Kidney glomerular epithelial cell (primary cell): ENCODE measurements at regions not wholly inside any gene's neighbourhood (a gene's known extent, or its start where the extent isn't known, plus 50 kb on each side); places are given as distances from the start of the nearest gene placed in this dataset.
"Not testable (repeated sequence)": the region's sequence is repeated elsewhere in the genome, so short reads cannot be mapped to it uniquely, and the experiment has no call there.

Experiments used
- DNase-seq: peaks from one replicate; lab custom pipeline; 2025; lab: John Stamatoyannopoulos, UW

DNA sequence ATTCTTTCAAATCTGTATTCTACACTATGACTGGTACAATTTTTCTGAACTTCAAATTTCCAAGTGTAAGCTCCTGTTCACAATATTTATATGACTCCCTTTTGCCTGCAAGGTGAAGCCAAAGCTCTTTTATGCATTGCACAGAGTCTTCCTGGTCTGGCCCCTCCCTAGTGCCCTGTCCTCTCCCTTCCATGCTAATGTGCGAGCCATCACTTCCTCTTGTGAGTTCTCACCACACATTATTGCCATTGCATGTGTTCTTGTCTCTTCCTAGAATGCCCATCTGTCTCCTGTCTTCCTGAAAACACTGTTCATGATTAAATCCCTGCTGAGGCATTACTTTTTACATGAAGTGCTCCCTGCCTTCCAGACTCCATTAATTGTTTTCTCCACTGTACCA is 169.9 kb downstream of the MC4R start:
- DNase-seq, result no peak

DNA sequence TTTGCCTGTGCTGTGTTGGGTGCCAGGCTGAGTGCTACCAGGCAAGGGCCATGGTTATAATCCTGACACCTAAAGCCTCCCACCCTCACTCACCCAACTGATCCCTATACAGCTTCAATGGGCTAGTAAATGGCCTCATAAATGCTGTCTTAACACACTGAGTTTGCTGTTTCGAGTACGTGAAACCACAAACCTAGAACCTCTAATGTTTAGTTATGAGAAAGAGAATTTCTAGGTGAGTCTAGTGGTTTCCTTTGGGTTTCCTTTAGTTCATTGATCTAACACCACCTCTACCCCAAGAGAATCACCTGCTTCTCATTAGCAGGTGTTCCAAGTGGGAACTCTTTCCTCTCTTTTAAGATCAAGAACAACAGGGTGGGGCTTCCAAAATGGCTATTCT is 172.0 kb downstream of the MC4R start:
- no peak for DNase-seq

DNA sequence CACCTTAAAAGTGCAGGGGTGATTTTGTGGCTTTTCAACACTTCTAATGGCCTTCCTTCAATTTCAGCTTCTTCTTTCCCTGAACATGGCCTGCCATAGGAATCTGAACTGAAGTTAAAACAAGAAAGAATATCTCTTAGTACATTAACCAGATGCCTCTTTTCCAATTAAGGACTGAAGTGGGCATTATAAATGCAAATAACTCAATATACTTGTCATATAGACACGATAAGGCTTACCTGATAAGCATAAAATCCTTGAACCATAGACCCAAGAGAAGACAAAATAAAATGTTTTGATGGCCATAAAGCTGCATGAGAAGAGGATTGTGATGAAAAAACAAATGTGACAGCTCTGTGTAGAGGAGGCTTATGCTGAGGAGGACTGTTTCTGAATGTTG is 173.1 kb downstream of the MC4R start:
- DNase-seq, result no peak

DNA sequence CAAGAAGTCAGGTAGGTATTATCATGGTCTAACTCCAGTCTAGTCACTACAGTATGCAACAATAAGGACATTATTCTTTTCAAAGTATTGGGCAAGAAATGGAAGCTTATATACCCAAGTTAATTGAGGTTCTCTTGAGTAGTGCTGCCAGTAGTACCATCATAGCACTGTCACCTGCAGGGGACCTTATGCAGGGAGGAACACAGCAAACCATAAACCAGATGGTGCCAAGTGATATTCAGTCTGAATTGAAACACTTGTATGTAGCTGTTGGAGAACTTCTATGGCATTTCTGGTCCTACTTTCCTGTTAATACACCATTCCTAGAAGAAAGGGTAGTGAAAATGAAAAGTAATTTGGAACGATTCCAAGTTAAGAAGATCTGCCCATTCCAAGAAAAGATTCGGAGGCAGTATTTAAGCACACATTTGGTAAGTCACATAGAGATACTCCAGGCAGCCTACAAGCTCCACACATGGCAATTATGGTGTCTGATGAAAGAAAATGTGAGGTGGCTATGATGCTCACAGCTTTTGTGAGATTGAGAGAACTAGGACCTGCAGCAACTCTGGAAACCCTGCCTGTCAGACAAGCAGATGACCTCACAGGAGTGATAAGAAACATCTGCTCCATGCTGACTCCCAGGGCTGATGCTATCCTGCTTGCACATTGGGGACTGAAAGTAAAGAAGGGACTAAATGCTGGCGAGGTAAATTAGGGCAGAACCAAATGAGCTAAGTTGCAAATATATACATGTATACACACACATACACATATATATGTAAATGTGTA is 174.7 kb downstream of the MC4R start:
- DNase-seq, result no peak

DNA sequence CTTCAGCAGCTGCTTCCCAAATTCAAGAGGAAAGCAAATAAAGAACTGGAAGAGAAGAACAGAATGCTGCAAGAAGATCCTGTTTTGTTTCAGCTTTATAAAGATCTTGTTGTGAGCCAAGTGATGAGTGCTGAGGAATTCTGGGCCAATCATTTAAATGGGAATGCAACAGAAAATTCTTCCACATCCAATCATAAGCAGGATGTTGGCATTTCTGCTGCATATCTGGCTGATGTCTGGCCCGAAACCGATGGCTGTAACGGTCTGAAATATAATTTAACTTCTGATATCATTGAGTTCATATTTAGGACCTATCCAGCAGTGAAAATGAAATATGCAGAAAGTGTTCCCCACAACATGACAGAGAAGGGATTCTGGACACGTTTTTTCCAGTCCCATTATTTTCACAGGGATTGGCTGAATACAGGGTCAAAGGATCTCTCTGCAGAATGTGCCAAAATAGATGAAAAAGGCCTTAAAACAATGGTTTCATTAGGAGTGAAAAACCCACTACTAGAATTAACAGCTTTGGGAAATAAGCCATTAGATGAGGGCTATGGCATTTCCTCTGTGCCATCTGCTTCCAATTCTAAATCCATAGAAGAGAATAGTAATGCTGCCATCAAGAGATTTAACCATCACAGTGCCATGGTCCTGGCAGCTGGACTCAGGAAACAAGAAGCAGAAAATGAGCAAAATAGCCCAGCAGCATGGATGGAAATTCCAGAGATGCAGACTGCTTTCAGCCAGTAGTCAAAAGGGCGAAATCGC is 175.6 kb downstream of the MC4R start:
- DNase-seq, result no peak

DNA sequence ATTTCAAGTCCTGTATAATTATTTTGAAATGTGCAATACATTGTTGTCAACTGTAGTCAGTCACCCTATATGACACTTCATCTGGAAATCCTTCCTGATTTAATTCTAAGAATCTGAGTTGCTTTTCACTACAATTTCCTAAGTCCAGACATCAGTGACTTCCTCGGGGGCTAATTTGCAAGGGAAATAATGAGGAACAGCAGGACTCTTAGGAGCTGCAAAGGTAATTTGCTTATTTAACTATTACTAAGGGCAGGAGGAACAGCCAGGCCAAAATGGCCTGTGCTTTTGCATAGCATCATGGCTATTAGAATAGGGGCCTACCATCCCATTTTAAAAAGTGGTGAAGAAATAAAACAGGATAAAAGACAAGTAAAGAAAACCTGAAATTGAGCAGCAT is 178.8 kb downstream of the MC4R start:
- DNase-seq, result no peak

DNA sequence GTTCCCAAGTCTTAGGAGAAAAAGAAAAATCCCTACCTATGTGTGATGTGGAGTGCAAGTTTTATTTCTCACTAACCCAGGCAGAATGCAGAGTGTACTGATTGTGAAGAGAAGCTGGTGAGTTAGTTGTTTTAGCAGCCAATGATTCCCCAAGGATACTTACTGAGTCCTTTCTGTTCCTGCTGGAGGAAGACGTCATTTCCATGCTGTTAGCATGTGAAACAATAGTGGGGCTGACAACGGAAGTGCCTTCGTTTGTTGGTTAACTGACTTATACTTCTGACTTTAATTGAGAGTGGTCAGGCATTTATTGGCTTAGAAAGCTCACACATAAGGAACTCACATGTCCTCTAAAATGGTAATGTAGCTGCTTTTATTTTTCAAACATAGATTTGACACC is 180.6 kb downstream of the MC4R start:
- DNase-seq, result no peak

DNA sequence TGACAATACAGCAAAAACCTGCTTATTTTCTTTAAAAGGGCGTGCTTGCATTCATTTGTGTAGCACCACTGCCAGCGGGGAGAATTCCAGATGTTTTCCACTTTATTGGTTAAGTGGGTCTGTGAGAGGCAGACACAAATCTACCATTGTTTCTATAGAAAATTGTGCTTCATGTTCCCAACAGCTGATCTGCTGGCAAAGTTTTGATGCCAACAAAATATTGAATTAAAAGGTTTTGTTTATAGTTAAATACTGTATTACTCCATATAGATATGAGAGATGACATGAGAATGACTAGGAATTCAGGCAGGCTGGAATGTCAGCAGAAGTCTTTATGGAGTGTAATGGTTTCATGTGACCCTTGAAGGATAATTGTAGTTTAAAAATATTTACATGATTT is 182.7 kb downstream of the MC4R start:
- no peak for DNase-seq

DNA sequence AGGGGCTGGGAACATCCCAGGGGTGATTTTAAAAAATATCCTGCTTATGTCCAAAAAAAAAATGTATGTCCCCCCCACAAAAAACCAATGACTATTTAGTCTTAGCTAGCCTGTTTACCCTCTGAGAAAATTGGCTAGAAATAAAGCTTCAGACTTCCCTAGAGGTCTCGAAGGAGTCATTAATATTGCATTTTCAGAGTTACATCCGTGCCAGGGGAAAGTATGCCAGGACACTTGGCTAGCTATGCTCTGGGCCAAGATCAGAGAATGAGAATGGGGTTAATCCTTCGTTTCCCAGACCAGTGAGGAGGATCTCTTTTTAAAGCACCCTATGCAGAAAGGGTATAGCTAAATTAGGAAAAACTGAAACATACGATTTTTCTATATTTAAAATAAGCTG is 183.6 kb downstream of the MC4R start:
- DNase-seq, result no peak

DNA sequence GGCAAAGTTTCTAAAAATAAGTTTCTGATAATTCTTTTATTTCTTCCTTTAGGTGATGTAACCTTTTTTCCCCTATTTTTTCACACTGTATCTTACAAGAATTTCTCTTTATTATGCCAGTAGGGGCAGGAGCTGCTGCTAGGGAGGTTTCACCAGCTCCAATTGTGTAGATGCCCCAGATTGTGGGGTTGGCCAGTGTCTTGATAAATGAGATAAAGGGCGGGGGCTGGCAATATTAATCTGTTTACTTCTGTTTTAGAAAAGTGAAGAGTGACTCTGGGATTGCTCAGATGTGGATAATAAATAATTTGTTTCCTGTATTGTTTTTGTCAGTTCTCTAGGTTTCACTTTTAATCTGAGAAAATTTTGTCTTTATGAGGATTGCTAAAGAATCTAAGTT is 190.4 kb downstream of the MC4R start:
- no peak for DNase-seq

DNA sequence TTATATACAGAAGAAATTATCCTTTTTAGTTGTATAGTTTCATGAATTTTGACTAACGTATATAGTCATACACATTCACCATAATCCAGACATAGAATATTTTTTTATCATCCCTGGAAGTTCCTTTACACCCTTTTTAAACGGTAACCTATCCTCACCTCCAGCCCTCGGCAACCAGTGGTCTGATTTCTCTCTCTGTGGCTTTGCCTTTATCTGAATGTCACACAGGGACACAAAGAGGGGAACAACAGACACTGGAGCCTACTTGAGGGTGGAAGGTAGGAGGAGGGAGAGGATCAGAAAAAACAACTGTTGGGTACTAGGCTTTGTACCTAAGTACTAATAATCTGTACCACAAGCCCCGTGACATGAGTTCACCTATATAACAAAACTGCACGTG is 191.9 kb downstream of the MC4R start:
- no peak for DNase-seq

DNA sequence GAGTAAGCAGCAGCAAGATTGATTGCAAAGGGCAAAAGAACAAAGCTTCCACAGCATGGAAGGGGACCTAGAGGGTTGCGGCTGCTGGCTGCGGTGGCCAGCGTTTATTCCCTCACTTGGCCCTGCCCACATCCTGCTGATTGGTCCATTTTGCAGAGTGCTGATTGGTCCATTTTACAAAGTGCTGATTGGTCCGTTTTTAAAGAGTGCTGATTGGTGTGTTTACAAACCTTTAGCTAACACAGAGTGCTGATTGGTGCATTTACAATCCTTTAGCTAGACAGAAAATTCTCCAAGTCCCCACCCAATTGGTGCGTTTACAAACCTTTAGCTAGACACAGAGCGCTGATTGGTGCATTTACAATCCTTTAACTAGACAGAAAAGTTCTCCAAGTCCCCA is 194.4 kb downstream of the MC4R start:
- DNase-seq, result not testable (repeated sequence)

DNA sequence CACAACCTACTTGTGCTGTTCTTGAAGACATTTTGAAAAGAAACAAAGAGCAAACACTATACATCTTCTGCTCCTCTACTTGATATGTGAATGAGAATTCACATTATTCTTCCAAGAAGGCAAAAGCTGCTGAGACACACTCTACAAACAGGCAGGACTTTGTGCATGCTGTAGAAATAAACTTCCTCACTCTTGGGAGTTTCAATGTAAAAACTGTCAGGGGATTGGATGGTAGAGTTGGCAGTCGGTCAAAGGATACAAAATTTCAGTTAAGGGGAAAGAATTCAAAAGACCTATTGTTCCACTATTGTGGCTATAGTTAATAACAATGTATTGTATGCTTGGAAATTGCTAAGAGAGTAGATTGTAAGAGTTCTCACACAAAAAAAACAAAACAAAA is 196.3 kb downstream of the MC4R start:
- no peak for DNase-seq

DNA sequence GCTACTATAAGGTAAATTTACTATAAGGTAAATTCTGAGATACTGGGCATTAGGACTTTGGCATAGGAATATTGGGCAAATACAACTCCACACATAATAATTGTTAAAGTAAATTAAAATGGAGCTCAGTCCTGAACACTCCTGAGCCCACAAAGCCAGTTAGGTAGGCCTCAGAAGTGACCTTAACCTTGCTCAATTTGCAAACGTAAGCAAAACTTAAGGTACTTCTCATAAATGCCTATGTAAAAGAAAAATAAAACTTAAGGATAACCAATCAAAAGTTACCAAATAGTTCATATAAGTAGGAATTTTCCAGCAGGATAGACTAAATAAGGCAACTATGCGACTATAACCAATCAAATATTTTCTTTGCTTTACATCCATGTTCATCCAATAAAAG is 197.7 kb downstream of the MC4R start:
- no peak for DNase-seq

DNA sequence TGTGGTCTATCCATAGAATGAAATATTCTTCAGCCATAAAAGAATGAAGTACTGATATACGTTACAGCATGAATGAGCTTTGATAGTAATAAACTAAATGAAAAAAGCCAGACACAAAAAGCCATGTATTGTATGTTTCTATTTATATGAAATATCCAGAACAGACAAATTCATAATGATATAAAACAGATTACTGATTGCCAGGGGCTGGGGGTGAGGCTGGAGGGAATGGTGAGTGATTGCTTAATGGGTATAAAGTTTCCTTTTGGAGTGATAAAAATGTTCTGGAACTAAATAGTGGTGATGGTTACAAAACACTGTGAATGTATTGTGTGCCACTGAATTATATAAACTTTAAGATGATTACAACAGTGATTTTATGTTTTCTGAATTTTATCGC is 200.5 kb downstream of the MC4R start:
- DNase-seq, result no peak

DNA sequence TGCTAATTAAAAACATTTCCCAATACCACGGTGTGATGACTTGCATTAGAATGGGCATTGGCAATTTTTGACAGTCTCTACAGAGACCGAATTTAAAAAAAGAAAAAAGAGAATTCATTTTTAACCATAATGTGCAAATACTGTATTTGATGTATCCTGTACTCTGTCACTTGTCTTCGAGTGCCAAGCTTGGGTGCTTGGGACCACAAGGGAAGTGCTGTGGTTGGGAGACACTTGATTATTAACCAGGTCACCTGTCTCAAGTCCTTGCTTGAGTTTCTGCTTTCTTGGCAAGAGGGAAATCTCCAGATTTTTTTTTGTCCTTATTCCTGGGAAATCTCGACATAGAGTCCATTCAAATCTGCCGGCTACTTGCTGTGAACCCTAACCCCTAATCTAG is 209.0 kb downstream of the MC4R start:
- no peak for DNase-seq

DNA sequence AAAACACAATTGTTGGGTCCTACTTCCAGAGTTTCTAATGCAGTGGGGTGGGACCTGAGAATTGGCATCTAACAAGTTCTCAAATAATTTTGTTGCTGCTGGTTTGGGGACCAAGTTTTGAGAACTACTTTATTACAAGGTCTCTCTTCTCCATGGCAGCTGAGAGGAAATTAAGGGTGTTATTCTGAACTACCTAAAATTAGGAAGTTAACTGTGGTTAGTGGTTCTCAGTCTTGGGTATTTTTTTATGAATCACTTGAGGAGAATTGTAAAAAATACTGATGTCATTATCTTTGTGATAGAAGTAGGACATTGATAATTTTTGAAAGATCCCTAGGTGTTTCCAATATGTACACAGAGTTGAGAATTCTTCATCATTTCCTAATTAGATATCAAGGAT is 210.2 kb downstream of the MC4R start:
- no peak for DNase-seq

DNA sequence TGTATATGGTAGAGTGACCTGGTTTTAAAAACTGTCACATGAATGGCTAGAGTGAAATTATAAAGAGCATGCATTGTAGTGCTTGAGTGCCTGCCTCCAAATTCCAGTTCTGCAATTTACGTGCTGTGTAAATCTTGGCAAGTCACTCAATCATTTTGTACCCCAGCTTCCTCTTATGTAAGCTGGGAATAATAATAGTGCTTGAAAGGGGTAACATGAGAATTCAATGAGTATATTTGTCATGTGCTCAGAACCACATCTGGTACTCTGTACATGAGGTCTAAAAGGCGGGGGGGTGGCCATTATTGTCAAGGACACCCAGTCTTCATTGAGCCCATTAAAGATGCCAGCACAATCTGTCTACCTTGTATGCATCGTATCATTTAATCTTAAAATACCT is 214.8 kb downstream of the MC4R start:
- no peak for DNase-seq

DNA sequence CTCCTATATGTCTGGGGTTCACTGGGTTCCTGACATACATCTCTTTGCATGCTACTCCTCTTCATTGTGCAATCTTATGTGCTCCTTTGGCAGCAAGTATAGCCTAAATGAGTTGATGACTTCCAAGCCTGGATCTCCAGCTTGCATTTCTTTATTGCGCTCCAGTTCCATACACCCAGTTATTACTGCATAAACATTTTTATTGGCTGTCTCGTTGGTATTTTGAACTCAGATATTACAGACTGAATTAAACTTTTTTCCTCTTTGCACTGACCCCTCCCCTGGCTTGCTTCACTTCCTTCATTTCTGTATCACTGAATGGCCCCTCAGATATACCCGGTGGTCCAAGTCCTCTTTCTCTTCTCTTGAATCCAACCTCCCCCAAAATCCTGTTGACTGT is 219.2 kb downstream of the MC4R start:
- no peak for DNase-seq

DNA sequence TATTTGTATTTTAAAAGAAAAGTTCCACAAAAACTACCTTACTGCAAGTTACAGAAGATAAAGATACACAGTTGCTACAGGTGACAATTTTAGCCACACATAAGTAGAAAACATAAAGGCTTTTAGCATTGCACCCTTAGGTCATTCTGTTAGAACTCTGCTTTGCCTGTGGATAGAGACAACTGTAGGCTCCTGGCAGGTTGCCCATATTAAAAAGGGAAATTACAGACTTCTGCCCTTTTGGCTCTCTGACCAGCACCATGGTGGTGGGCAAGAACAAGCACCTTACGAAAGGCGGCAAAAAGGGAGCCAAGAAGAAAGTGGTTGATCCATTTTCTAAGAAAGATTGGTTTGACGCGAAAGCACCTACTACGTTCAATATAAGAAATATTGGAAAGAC is 223.3 kb downstream of the MC4R start:
- no peak for DNase-seq

DNA sequence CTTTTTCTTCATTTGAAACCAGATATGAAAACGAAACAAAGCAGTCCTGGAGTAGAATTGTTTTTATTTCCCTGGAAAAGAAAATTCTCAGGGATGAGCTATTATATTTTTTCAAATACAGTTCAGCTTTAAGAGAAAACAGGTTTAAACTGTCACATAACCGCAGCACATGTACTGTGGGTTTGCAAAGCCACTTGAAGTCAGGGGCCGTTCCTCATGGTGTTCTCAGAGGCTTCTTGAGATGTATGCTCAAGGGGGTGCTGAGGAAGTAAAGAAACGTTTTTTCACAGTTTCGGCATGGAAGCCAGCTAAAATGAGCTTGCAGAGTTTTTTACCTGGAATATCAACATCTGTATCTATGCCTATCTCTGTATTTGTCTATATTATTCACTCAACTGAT is 225.3 kb downstream of the MC4R start:
- no peak for DNase-seq

DNA sequence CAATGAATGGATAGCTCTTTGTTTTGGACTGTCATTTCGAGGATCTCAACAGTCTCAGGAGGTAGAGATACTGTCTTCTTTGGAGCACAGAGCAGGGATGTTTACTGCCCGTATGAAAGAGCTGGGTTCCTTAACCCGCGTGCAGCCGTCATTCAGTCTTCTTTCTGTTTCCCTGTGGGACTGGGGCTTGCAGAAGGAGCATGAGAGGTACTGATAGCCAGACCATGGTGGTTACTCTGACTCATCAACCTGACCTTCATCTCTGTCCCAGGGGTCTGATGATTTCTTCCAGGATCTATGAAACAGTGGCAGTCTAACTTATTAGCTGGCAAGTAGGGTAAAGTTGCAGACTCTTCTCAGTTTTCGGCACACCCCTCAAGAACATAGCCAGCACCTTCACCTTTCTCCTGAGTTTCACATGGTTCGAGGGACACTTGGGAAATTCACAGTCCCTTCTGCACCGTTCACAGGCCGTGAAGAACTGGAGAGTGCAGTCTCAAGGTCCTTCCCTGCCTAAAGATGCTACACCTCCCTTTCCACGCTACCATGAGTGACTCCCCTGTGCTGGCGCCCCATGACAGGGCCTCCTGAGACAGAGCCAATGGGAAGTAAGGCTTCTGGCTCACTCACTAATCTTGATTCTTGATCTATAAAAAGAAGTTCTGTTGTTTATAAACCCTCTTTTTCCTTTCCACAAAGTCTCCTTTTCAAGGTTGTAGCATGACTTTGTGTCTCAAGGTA is 226.2 kb downstream of the MC4R start:
- DNase-seq, result no peak

DNA sequence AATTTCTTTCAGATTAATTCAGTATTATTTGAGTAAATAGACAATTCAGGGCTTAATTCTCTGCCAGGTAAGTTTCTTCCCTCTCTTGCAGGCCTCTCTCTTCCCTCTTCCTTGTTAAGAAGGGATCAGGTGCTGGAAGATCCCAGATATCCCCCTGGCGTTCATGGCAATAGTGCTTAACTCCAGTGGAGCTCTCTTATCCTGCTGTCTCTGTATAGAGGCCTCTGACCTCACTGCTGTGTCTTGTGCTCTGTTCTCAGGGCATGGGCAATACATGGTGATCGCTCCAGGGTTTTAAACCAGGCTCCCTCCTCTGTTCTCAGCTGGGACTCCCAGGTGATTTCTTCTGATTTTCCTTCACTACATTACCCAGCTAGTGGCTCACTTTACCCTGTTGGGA is 226.8 kb downstream of the MC4R start:
- DNase-seq, result no peak
